Muscle of leg (tissue), 3 donors: ENCODE measurements at regions not wholly inside any gene's neighbourhood (a gene's known extent, or its start where the extent isn't known, plus 50 kb on each side); places are given as distances from the start of the nearest gene placed in this dataset.

Experiments used
- DNase-seq: peaks from one replicate; pipeline ENCODE4 v3.0.0; 2013
- H3K27ac ChIP-seq: one replicate; pipeline ENCODE4 v1.5.1; 2013; ENCODE audit warnings: mild to moderate bottlenecking, low read length, control low read depth
- H3K27me3 ChIP-seq: one replicate; pipeline ENCODE4 v1.6.1; 2013; ENCODE audit warnings: low read length; ENCODE audit not compliant: control insufficient read depth, insufficient read depth
- H3K36me3 ChIP-seq: one replicate; pipeline ENCODE4 v1.6.1; 2013; ENCODE audit warnings: low read length; ENCODE audit not compliant: control insufficient read depth, insufficient read depth
- H3K4me1 ChIP-seq: one replicate; pipeline ENCODE4 v1.6.1; 2013; ENCODE audit warnings: low read length; ENCODE audit not compliant: control insufficient read depth, insufficient read depth
- H3K4me3 ChIP-seq: one replicate; pipeline ENCODE4 v1.5.1; 2013; ENCODE audit warnings: low read length, control low read depth
- H3K9me3 ChIP-seq: replicated peaks from 2 replicates; pipeline ENCODE4 v1.6.1; 2013; ENCODE audit warnings: low read depth, low read length; ENCODE audit not compliant: control insufficient read depth
- WGBS: methylation state at CpG from one replicate; pipeline ENCODE4 v1.1.5; 2013; ENCODE audit warnings: missing lambda C conversion rate; ENCODE audit not compliant: insufficient coverage; 5-methylcytosine and 5-hydroxymethylcytosine counted together

- WGBS = 91% methylated on average over 6 of the region's 6 CpGs
- no peaks in the 10 kb centered on the region for H3K36me3 ChIP-seq
- no peaks in the 10 kb centered on the region for H3K4me1 ChIP-seq
- H3K9me3 ChIP-seq = no peaks in the 10 kb centered on the region
- no peak for DNase-seq
- no peak overlapping the region for H3K4me3 ChIP-seq
- H3K27me3 ChIP-seq = no peaks in the 10 kb centered on the region
- H3K27ac ChIP-seq = no peak overlapping the region
These were observed 94.6 kb upstream of the DHX40 start for GRCh38 chr17:59470624-59471297.

- H3K4me3 ChIP-seq = no peak overlapping the region
- H3K9me3 ChIP-seq = no peaks in the 10 kb centered on the region
- no peak for DNase-seq
- H3K27me3 ChIP-seq = no peaks in the 10 kb centered on the region
- no peaks in the 10 kb centered on the region for H3K4me1 ChIP-seq
- no CpG with 5 or more reads among the region's 5 CpGs for WGBS
- H3K36me3 ChIP-seq = no peaks in the 10 kb centered on the region
- H3K27ac ChIP-seq = no peak overlapping the region
These were observed 89.0 kb upstream of the DHX40 start for GRCh38 chr17:59476413-59476812.

GRCh38 chr17:59479141-59479540 is 86.3 kb upstream of the DHX40 start:
- no peak overlapping the region for H3K27ac ChIP-seq
- no peaks in the 10 kb centered on the region for H3K4me1 ChIP-seq
- H3K27me3 ChIP-seq = no peaks in the 10 kb centered on the region
- no CpG with 5 or more reads among the region's 2 CpGs for WGBS
- no peaks in the 10 kb centered on the region for H3K36me3 ChIP-seq
- H3K4me3 ChIP-seq = no peak overlapping the region
- no peak for DNase-seq
- no peaks in the 10 kb centered on the region for H3K9me3 ChIP-seq

- Histone ChIP-seq H3K4me3 (no peak overlapping the region), H3K27me3 (no peaks in the 10 kb centered on the region), H3K9me3 (no peaks in the 10 kb centered on the region), H3K27ac (no peak overlapping the region), H3K4me1 (no peaks in the 10 kb centered on the region), H3K36me3 (no peaks in the 10 kb centered on the region)
- WGBS = no CpG with 5 or more reads among the region's 5 CpGs
- no peak for DNase-seq
These were observed 81.5 kb upstream of the DHX40 start for GRCh38 chr17:59483860-59484259.

GRCh38 chr17:59485015-59485414 is 80.4 kb upstream of the DHX40 start:
- H3K4me1 ChIP-seq = peaks cover 4% of the 10 kb centered on the region
- no peak overlapping the region for H3K4me3 ChIP-seq
- no peaks in the 10 kb centered on the region for H3K27me3 ChIP-seq
- DNase-seq = no peak
- H3K9me3 ChIP-seq = no peaks in the 10 kb centered on the region
- WGBS = no CpG with 5 or more reads among the region's 3 CpGs
- H3K27ac ChIP-seq = no peak overlapping the region
- no peaks in the 10 kb centered on the region for H3K36me3 ChIP-seq

GRCh38 chr17:59485946-59486345 is 79.5 kb upstream of the DHX40 start:
- no peak for DNase-seq
- H3K36me3 ChIP-seq = no peaks in the 10 kb centered on the region

GRCh38 chr17:59487161-59487873 is 78.1 kb upstream of the DHX40 start:
- Histone ChIP-seq H3K4me3 (no peak overlapping the region), H3K27ac (peak overlapping the region; percentile 31), H3K36me3 (no peaks in the 10 kb centered on the region), H3K4me1 (peaks cover 17% of the 10 kb centered on the region), H3K27me3 (no peaks in the 10 kb centered on the region), H3K9me3 (no peaks in the 10 kb centered on the region)
- peak; percentile 45 for DNase-seq
- WGBS = 65% methylated on average over 2 of the region's 7 CpGs

More at GRCh38 chr17:59485946-59486345, 79.5 kb upstream of the DHX40 start:
- H3K27me3 ChIP-seq = no peaks in the 10 kb centered on the region
- no peaks in the 10 kb centered on the region for H3K9me3 ChIP-seq
- H3K27ac ChIP-seq = no peak overlapping the region
- no peak overlapping the region for H3K4me3 ChIP-seq
- peaks cover 7% of the 10 kb centered on the region for H3K4me1 ChIP-seq

GRCh38 chr17:59488805-59489204 is 76.6 kb upstream of the DHX40 start:
- H3K9me3 ChIP-seq = no peaks in the 10 kb centered on the region
- H3K27me3 ChIP-seq = no peaks in the 10 kb centered on the region
- no peak for DNase-seq
- 89% methylated on average over 4 of the region's 5 CpGs for WGBS
- peak overlapping the region; percentile 55 for H3K27ac ChIP-seq
- no peaks in the 10 kb centered on the region for H3K36me3 ChIP-seq
- peaks cover 17% of the 10 kb centered on the region for H3K4me1 ChIP-seq
- no peak overlapping the region for H3K4me3 ChIP-seq

- Histone ChIP-seq H3K27me3 (no peaks in the 10 kb centered on the region), H3K4me1 (peaks cover 24% of the 10 kb centered on the region), H3K4me3 (no peak overlapping the region), H3K27ac (peak overlapping the region; percentile 91), H3K9me3 (no peaks in the 10 kb centered on the region), H3K36me3 (no peaks in the 10 kb centered on the region)
- no CpG with 5 or more reads among the region's 3 CpGs for WGBS
- peak; percentile 94 for DNase-seq
These were observed 75.2 kb upstream of the DHX40 start for GRCh38 chr17:59490216-59490615.

- Histone ChIP-seq H3K4me3 (no peak overlapping the region), H3K9me3 (no peaks in the 10 kb centered on the region), H3K4me1 (peaks cover 31% of the 10 kb centered on the region), H3K36me3 (no peaks in the 10 kb centered on the region), H3K27ac (peak overlapping the region; percentile 91), H3K27me3 (no peaks in the 10 kb centered on the region)
- DNase-seq = no peak
- whole genome bisulfite sequencing = 63% methylated on average over 1 of the region's 5 CpGs
These were observed 73.9 kb upstream of the DHX40 start for GRCh38 chr17:59491353-59492090.
